Sciatic nerve (tissue), 2 donors: ENCODE measurements at regions not wholly inside any gene's neighbourhood (a gene's known extent, or its start where the extent isn't known, plus 50 kb on each side); places are given as distances from the start of the nearest gene placed in this dataset.

Source experiments
- ATAC-seq: fragments of 200-7000 bp; cut with Tn5 transposase; one replicate; pipeline ENCODE4 v1.9.1; 2020; ENCODE audit warnings: mild to moderate bottlenecking, moderate library complexity
- DNase-seq: peaks from one replicate; pipeline ENCODE4 v3.0.0-alpha.2; 2020; ENCODE audit warnings: low spot score
- intact Hi-C: fragments of 100-400 bp; cut with DNase I; formaldehyde crosslinking; loops from one replicate; pipeline ENCODE4 v1.14.2; 2022
- donor health status: DM: no; HTN: no; CAD: no.
- donor health status: DM: no; HTN: no; CAD: no.

- ATAC-seq = no peak
- no peak for DNase-seq
- intact Hi-C loops = no loop called here
These were observed 629.0 kb downstream of the TBC1D22A start for GRCh38 chr22:47391169-47392053.

- intact Hi-C loops = no loop called here
- ATAC-seq = no peak
These were observed 627.8 kb downstream of the TBC1D22A start for GRCh38 chr22:47390026-47390970.

GRCh38 chr22:47389201-47389600, 626.8 kb downstream of the TBC1D22A start:
- intact Hi-C loops = no loop called here
- no peak for DNase-seq
- no peak for ATAC-seq

More at GRCh38 chr22:47390026-47390970, 627.8 kb downstream of the TBC1D22A start:
- no peak for DNase-seq

GRCh38 chr22:47388778-47389177, 626.3 kb downstream of the TBC1D22A start:
- no peak for ATAC-seq
- intact Hi-C loops = no loop called here
- DNase-seq = no peak

- intact Hi-C loops = no loop called here
- no peak for DNase-seq
- no peak for ATAC-seq
These were observed 625.9 kb downstream of the TBC1D22A start for GRCh38 chr22:47388331-47388730.

- no peak for DNase-seq
- ATAC-seq = no peak
- intact Hi-C loops = no loop called here
These were observed 624.5 kb downstream of the TBC1D22A start for GRCh38 chr22:47386812-47387510.

GRCh38 chr22:47384977-47385376, 622.5 kb downstream of the TBC1D22A start:
- intact Hi-C loops = no loop called here
- DNase-seq (peak; percentile 32), ATAC-seq (no peak)

GRCh38 chr22:47382164-47382890, 619.9 kb downstream of the TBC1D22A start:
- intact Hi-C loops = no loop called here
- no peak for ATAC-seq
- DNase-seq = peak; percentile 35

GRCh38 chr22:47381240-47381639, 618.8 kb downstream of the TBC1D22A start:
- DNase-seq (peak; percentile 18), ATAC-seq (no peak)
- intact Hi-C loops = no loop called here

- peak; percentile 34 for DNase-seq
- intact Hi-C loops = no loop called here
- no peak for ATAC-seq
These were observed 618.2 kb downstream of the TBC1D22A start for GRCh38 chr22:47380692-47381091.

- ATAC-seq (no peak), DNase-seq (peak; percentile 12)
- intact Hi-C loops = no loop called here
These were observed 616.6 kb downstream of the TBC1D22A start for GRCh38 chr22:47379037-47379436.

GRCh38 chr22:47377926-47378560, 615.6 kb downstream of the TBC1D22A start:
- ATAC-seq (no peak), DNase-seq (peak; percentile 19)
- intact Hi-C loops = no loop called here

GRCh38 chr22:47376901-47377505, 614.6 kb downstream of the TBC1D22A start:
- ATAC-seq (no peak), DNase-seq (peak; percentile 34)
- intact Hi-C loops = no loop called here

- DNase-seq = no peak
- ATAC-seq = no peak
- intact Hi-C loops = no loop called here
These were observed 613.9 kb downstream of the TBC1D22A start for GRCh38 chr22:47376322-47376700.

- intact Hi-C loops = no loop called here
- ATAC-seq (no peak), DNase-seq (peak; percentile 23)
These were observed 613.3 kb downstream of the TBC1D22A start for GRCh38 chr22:47375621-47376321.

GRCh38 chr22:47374901-47375575, 612.6 kb downstream of the TBC1D22A start:
- intact Hi-C loops = no loop called here
- DNase-seq = peak; percentile 39
- ATAC-seq = no peak
